ENCODE measurements at regions not wholly inside any gene's neighbourhood (a gene's known extent, or its start where the extent isn't known, plus 50 kb on each side); places are given as distances from the start of the nearest gene placed in this dataset.
"Not testable (repeated sequence)": the region's sequence is repeated elsewhere in the genome, so short reads cannot be mapped to it uniquely, and the experiment has no call there.

DNA sequence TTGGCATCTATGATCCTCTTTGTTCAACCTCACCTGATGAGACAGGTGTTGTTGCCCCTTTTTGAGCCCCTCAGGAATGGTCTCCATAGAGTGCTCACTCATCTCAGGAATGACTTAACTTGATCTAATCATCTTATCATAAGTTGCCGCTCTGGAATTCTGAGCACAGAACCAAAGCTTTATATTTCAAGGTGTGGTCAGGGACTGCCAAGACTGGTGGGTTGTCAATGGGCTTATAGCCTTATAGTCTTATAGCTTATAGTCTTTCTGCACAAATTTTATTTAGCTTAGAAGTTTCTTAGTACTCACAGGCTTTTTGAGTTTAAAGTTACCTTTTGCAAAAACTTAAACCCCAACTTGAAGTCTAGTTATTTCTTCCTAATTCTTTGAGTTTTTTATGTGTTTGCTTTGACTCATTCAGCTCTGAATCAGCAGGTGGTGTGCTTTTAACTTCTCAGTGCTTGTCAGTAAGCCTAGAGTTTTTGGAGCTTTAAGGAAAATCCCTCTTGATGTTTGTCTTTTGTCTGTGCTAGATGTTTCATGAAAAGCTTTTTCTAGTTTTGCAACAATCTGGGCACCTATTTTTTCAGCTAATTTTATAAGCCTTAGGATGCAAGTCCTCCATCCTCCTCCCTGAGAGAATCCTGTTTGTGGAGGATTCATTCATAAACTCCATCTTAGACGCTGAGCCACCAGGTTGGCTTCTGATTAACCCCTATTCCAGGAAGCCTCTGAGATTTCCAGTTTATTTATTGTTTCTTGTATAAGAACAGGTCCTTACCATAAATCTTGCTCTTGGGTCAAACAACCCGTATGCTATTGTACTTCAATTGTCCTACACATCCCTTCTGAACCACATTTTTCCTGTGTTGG lies 72.3 kb upstream of the SSTR4 start:
- no peak for DNase-seq

DNA sequence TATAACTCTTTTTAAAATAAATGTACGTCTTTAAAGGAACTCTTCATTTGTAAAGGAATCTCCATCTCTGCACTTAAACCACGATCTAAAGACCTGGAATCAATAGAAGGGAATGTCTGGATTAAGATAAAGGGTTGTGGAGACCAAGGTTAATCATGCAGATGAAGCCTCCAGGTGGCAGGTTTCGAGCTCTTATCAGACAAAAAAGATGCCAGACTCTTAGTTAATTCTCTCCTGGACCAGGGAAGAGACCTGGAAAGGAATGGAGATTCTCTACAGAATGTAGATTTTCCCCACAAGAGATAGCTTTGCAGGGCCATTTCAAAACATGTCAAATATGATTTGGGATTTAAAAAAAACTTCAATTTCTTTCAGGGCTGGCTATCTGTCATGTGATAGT lies 71.5 kb upstream of the SSTR4 start:
- no peak for DNase-seq

DNA sequence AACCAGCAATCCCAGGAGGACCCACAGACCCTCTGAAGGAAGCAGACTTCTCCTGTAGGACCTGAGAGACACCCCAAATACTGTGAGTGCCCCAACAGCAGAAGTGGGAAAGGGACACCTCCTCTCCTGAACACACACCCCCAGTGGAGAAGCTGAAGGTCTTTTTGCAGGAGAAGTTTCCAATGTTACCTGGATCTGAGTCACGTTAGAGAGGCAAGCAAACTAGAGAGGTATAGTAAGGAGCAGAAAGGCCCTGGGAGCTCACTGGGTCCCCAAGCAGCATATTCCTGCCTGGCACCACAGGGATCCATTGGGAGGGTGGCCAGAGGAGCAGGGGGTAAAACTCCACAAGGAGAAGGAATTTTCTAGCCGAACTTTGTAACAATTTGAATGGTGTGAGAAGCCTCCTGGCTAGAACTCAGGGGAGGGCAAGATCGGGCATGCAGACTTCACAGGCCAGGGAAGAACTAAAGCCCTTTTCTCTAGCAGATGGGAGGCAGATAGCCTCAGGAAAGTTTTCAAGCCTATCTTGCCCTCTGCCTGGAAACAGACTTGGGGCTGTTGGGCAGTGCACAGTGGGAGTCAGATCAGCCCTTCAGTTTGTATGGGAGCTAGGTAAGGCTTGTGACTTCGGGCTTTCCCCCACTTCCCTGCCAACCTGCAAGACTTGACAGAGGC lies 68.2 kb upstream of the SSTR4 start:
- DNase-seq, result no peak

DNA sequence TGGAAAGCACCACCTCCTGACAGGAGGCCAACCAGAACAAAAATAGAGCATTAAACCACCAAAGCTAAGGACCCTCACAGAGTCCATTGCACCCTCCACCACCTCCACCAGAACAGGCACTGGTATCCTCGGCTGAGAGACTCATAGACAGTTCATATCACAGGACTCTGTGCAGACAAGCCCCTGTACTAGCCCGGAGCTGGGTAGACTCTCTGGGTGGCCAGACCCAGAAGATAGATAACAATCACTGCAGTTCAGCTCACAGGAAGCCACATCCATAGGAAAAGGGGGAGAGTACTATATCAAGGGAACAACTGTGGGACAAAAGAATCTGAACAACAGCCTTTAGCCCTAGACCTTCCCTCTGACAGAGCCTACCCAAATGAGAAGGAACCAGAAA lies 67.4 kb upstream of the SSTR4 start:
- DNase-seq, result not testable (repeated sequence)

DNA sequence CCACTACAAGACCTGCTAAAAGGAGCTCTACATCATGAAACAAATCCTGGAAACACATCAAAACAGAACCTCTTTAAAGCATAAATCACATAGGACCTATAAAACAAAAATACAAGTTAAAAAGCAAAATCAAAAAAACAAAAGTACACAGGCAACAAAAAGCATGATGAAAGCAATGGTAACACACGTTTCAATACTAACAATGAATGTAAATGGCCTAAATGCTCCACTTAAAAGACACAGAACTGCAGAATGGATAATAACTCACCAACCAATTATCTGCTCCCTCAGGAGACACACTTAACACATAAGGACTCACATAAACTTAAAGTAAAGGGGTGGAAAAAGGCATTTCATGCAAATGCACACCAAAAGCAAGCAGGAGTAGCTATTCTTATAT lies 66.1 kb upstream of the SSTR4 start:
- not testable (repeated sequence) for DNase-seq

DNA sequence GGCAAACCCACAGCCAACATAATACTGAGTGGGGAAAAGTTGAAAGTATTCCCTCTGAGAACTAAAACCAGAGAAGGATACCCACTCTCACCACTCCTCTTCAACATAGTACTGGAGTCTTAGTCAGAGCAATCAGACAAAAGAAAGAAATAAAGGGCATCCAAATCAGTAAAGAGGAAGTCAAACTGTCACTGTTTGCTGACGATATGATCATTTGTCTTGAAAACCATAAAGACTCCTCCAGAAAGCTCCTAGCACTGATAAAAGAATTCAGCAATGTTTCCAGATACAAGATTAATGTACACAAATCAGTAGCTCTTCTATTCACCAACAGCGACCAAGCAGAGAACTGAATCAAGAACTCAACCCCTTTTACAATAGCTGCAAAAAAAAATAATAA lies 64.0 kb upstream of the SSTR4 start:
- not testable (repeated sequence) for DNase-seq

DNA sequence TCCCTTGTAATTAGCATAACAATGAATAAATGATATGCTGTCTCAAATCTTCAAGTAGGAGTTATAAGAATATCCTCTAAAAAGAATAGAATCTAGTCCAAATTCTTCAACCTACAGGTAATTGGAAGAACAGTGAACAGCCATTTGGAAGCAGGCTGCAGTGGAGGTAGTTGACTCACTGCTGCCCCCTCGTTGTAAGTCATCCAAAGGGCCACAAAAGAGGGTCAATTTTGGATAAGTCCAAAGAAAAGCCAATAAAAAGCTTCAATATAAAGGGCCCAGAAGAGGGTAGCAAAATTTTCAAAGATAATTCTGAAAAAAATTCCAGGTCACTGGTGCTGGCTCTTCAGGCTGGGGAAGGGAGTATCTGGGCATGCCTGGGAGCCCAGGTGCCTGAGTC lies 60.8 kb upstream of the SSTR4 start:
- no peak for DNase-seq

DNA sequence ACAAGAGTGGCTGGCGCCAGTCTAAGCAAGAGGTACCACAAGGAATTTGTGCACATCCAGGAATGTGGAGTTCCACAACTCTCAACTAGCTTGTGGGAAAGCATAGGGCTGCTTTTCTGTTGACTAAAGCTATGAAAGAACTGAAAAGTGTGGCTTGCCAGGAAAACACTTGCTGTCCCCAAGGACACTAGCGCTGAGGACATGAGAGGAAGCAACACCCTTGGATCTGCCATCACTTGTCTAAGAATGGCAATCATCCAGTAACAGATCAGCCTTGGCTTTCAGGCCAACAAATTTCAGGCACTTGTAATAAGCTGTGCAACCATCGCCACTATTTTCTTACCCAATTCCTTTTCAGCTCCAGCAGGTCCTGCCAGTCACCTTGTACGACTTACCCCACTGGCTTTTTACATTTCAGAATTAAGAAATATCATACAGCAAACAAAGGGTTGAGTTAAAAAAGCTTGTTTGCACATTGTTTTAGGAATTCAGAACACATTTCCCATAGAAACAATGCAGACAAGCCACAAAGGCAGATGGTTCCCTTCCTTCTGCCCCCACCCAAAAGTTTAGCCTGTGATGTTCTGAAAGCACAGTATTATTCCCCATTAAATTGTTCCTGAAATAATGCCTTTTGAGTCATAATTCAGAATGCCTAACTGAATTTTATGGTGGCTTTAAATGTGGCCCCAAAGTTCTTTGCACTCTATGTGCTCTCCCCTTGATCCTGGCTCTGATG lies 57.9 kb upstream of the SSTR4 start:
- DNase-seq, result no peak

DNA sequence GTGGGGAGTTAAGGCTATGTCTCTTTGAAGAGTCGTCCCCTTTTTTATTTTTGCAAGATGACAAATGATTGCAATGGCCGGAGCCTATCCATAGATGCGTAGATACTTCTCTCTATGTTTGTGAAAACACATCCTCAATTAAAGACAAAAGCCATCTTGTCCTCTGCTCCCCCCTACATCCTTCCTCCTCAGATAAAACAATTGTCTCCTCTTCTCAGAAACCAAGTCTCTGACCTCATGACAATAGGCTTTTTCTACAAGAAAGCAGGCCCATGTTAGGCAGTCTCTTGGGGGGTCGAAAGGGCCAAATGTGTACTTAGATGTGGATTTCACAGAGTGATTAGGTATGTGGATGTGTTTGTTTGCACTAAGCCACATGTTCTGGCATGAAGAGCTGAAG lies 51.1 kb upstream of the SSTR4 start:
- no peak for DNase-seq

DNA sequence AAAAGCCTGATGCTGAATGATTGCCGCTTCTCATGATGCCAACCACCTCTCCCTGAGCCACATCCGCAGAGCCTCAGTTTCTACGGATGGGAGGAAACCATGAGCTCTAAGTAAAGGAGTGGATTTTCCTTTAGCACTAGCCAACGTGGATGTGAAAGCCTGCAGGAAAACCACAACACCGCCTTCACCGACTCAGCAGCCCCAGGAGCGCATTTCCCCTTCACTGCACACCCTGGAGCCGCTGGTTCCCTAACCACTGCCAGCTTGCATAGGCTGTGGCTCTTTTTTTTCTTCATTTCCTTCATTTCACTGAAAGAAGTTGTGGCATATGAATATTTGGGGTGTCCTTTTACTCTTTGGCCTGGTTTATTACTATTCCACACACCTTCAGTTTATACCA lies 50.5 kb upstream of the SSTR4 start:
- no peak for DNase-seq

DNA sequence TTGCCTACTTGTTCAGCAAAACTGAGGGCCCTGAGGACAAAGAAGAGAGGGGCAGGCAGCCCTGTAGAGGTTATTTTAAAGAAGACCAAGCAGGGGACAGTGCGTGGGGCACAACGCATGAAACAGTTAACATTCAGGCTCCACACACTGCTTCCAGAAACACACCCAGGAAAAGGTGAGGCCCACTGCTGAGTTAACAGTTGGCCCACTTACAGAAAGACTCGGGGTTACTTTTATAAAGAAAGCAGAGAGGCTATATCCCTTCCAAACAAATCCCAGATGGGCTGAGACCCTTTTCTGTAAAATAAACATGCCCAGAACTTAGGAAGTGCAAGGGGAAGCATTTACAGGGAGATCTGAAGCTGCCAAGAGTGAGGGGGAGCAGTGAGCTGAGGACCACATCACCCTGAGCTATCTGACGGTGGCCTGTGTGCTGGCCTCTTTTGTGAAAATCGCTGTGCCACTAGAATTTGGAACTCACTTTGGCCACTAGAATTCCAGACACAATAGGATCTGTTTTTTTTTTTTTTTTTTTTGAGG lies 49.8 kb upstream of the SSTR4 start:
- DNase-seq, result no peak
